SK-N-SH (cell line): ENCODE measurements at regions not wholly inside any gene's neighbourhood (a gene's known extent, or its start where the extent isn't known, plus 50 kb on each side); places are given as distances from the start of the nearest gene placed in this dataset.

Experiments used
- CHD2 ChIP-seq: fragments of 150-350 bp; IDR thresholded peaks from 2 replicates; pipeline ENCODE4 v1.6.1; 2018; ENCODE audit warnings: low read length; ENCODE audit not compliant: partially characterized antibody
- CTCF ChIP-seq: fragments of 200-600 bp; sonication (generic); IDR thresholded peaks from 2 replicates; pipeline ENCODE4 v1.6.1; 2017; ENCODE audit warnings: antibody characterized with exemption, mild to moderate bottlenecking, moderate library complexity
- EP300 ChIP-seq, 2 experiments: IDR thresholded peaks; 2 replicates each; pipeline versions ENCODE4 v1.4.0 to v1.6.1; 2012; ENCODE audit warnings: borderline replicate concordance in 1 of 2, low read depth in 1 of 2, low read length in 1 of 2
- RCOR1 ChIP-seq: fragments of 150-350 bp; IDR thresholded peaks from 2 replicates; pipeline ENCODE4 v1.6.1; 2017; ENCODE audit warnings: antibody characterized with exemption, low read length
- TF ChIP-seq, protein P1 (sequence below): IDR thresholded peaks from 2 replicates; pipeline ENCODE4 v1.6.1; 2012; ENCODE audit warnings: mild to moderate bottlenecking, low read depth, low read length, moderate library complexity

DNA sequence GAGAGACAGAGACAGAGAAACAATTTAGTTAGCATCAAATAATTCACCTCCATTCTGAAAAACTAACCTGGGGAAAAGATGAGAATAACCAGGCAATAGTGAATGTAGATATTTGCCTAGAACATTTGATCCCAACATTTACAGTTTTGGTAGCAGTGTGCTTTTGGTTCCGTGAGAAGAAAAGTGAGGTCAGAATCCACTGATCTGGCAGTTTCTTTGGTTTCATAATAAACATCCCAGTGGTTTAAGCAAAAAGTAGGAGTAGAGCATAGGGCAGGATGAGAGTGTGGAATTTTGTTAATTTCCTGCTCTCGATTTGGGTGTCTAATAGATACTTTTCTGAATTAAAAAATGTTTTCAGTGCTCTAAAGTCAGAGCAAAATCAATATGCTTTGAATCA, 887.0 kb downstream of the NR2F1-AS1 start:
- TF ChIP-seq RCOR1 (no peak), CTCF (no peak), CHD2 (no peak), EP300 (IDR thresholded peaks at IDR 0.05; ENCODE audit: borderline replicate concordance in 1 of 2, low read depth in 1 of 2, low read length in 1 of 2) (no peak)
- TF ChIP-seq, protein P1, sequence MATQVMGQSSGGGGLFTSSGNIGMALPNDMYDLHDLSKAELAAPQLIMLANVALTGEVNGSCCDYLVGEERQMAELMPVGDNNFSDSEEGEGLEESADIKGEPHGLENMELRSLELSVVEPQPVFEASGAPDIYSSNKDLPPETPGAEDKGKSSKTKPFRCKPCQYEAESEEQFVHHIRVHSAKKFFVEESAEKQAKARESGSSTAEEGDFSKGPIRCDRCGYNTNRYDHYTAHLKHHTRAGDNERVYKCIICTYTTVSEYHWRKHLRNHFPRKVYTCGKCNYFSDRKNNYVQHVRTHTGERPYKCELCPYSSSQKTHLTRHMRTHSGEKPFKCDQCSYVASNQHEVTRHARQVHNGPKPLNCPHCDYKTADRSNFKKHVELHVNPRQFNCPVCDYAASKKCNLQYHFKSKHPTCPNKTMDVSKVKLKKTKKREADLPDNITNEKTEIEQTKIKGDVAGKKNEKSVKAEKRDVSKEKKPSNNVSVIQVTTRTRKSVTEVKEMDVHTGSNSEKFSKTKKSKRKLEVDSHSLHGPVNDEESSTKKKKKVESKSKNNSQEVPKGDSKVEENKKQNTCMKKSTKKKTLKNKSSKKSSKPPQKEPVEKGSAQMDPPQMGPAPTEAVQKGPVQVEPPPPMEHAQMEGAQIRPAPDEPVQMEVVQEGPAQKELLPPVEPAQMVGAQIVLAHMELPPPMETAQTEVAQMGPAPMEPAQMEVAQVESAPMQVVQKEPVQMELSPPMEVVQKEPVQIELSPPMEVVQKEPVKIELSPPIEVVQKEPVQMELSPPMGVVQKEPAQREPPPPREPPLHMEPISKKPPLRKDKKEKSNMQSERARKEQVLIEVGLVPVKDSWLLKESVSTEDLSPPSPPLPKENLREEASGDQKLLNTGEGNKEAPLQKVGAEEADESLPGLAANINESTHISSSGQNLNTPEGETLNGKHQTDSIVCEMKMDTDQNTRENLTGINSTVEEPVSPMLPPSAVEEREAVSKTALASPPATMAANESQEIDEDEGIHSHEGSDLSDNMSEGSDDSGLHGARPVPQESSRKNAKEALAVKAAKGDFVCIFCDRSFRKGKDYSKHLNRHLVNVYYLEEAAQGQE, result no peak
